ENCODE measurements at regions not wholly inside any gene's neighbourhood (a gene's known extent, or its start where the extent isn't known, plus 50 kb on each side); places are given as distances from the start of the nearest gene placed in this dataset.

- H3K4me1 Mint-ChIP-seq = no peaks in the 10 kb centered on the region
- ATAC-seq (ENCODE audit: low read depth) (no peak), DNase-seq (ENCODE audit: low spot score in 2 of 2) (no peak)
- no peak overlapping the region for H3K27ac Mint-ChIP-seq
- peaks cover 4% of the 10 kb centered on the region for H3K36me3 Mint-ChIP-seq
- no peak overlapping the region for H3K4me3 Mint-ChIP-seq
- H3K27me3 Mint-ChIP-seq = peaks cover 5% of the 10 kb centered on the region
- peaks cover 4% of the 10 kb centered on the region for H3K9me3 Mint-ChIP-seq
Measured at GRCh38 chr12:90398285-90398836, 556.6 kb downstream of the CCER1 start.

GRCh38 chr12:90396556-90396955 lies 558.4 kb downstream of the CCER1 start:
- H3K9me3 Mint-ChIP-seq = peaks cover 8% of the 10 kb centered on the region
- no peak overlapping the region for H3K4me3 Mint-ChIP-seq

GRCh38 chr12:90393652-90394051 lies 561.3 kb downstream of the CCER1 start:
- Mint-ChIP-seq H3K9me3 (peaks cover 8% of the 10 kb centered on the region), H3K4me3 (no peak overlapping the region), H3K36me3 (no peaks in the 10 kb centered on the region), H3K4me1 (peaks cover 2% of the 10 kb centered on the region), H3K27me3 (peaks cover 5% of the 10 kb centered on the region), H3K27ac (no peak overlapping the region)
- DNase-seq (ENCODE audit: low spot score in 2 of 2) (no peak), ATAC-seq (ENCODE audit: low read depth) (no peak)

More at GRCh38 chr12:90396556-90396955, 558.4 kb downstream of the CCER1 start:
- Mint-ChIP-seq H3K36me3 (peaks cover 4% of the 10 kb centered on the region), H3K4me1 (peaks cover 2% of the 10 kb centered on the region), H3K27ac (no peak overlapping the region), H3K27me3 (peaks cover 9% of the 10 kb centered on the region)
- no peak for ATAC-seq (ENCODE audit: low read depth)
- DNase-seq (ENCODE audit: low spot score in 2 of 2) = no peak

GRCh38 chr12:90393089-90393488 lies 561.9 kb downstream of the CCER1 start:
- no peak overlapping the region for H3K27ac Mint-ChIP-seq
- H3K36me3 Mint-ChIP-seq = no peaks in the 10 kb centered on the region
- H3K9me3 Mint-ChIP-seq = peaks cover 8% of the 10 kb centered on the region
- ATAC-seq (ENCODE audit: low read depth) = no peak
- peaks cover 5% of the 10 kb centered on the region for H3K27me3 Mint-ChIP-seq
- no peak overlapping the region for H3K4me3 Mint-ChIP-seq
- no peak for DNase-seq (ENCODE audit: low spot score in 2 of 2)
- peaks cover 2% of the 10 kb centered on the region for H3K4me1 Mint-ChIP-seq

GRCh38 chr12:90390947-90391346 lies 564.0 kb downstream of the CCER1 start:
- Mint-ChIP-seq H3K4me3 (no peak overlapping the region), H3K36me3 (no peaks in the 10 kb centered on the region), H3K9me3 (peaks cover 10% of the 10 kb centered on the region), H3K4me1 (peaks cover 2% of the 10 kb centered on the region), H3K27ac (no peak overlapping the region), H3K27me3 (peaks cover 5% of the 10 kb centered on the region)
- DNase-seq (ENCODE audit: low spot score in 2 of 2) (no peak), ATAC-seq (ENCODE audit: low read depth) (no peak)

- H3K27me3 Mint-ChIP-seq = no peaks in the 10 kb centered on the region
Measured at GRCh38 chr12:90368081-90368480, 586.9 kb downstream of the CCER1 start.

GRCh38 chr12:90366286-90366685 lies 588.7 kb downstream of the CCER1 start:
- no peaks in the 10 kb centered on the region for H3K4me1 Mint-ChIP-seq
- H3K27me3 Mint-ChIP-seq = no peaks in the 10 kb centered on the region
- H3K27ac Mint-ChIP-seq = no peak overlapping the region
- H3K36me3 Mint-ChIP-seq = no peaks in the 10 kb centered on the region
- no peak for ATAC-seq (ENCODE audit: low read depth)
- no peak overlapping the region for H3K4me3 Mint-ChIP-seq
- DNase-seq (ENCODE audit: low spot score in 2 of 2) = no peak
- H3K9me3 Mint-ChIP-seq = no peaks in the 10 kb centered on the region

More at GRCh38 chr12:90368081-90368480, 586.9 kb downstream of the CCER1 start:
- no peaks in the 10 kb centered on the region for H3K36me3 Mint-ChIP-seq
- H3K27ac Mint-ChIP-seq = no peak overlapping the region
- H3K4me1 Mint-ChIP-seq = no peaks in the 10 kb centered on the region
- DNase-seq (ENCODE audit: low spot score in 2 of 2) (no peak), ATAC-seq (ENCODE audit: low read depth) (no peak)
- H3K4me3 Mint-ChIP-seq = no peak overlapping the region
- H3K9me3 Mint-ChIP-seq = no peaks in the 10 kb centered on the region

- no peak overlapping the region for H3K4me3 Mint-ChIP-seq
- H3K4me1 Mint-ChIP-seq = no peaks in the 10 kb centered on the region
- H3K36me3 Mint-ChIP-seq = no peaks in the 10 kb centered on the region
- no peaks in the 10 kb centered on the region for H3K9me3 Mint-ChIP-seq
- H3K27ac Mint-ChIP-seq = no peak overlapping the region
- peaks cover 3% of the 10 kb centered on the region for H3K27me3 Mint-ChIP-seq
- no peak for DNase-seq (ENCODE audit: low spot score in 2 of 2)
- no peak for ATAC-seq (ENCODE audit: low read depth)
Measured at GRCh38 chr12:90360300-90360699, 594.7 kb downstream of the CCER1 start.

GRCh38 chr12:90355711-90356355 lies 599.1 kb downstream of the CCER1 start:
- ATAC-seq (ENCODE audit: low read depth) (no peak), DNase-seq (ENCODE audit: low spot score in 2 of 2) (no peak)
- peaks cover 3% of the 10 kb centered on the region for H3K9me3 Mint-ChIP-seq
- no peak overlapping the region for H3K27ac Mint-ChIP-seq
- no peaks in the 10 kb centered on the region for H3K4me1 Mint-ChIP-seq
- no peak overlapping the region for H3K4me3 Mint-ChIP-seq
- H3K36me3 Mint-ChIP-seq = no peaks in the 10 kb centered on the region
- peaks cover 3% of the 10 kb centered on the region for H3K27me3 Mint-ChIP-seq

GRCh38 chr12:90343966-90344365 lies 611.0 kb downstream of the CCER1 start:
- Mint-ChIP-seq H3K36me3 (no peaks in the 10 kb centered on the region), H3K4me3 (no peak overlapping the region), H3K4me1 (no peaks in the 10 kb centered on the region), H3K27me3 (peaks cover 9% of the 10 kb centered on the region), H3K9me3 (no peaks in the 10 kb centered on the region), H3K27ac (no peak overlapping the region)
- no peak for DNase-seq (ENCODE audit: low spot score in 2 of 2)
- no peak for ATAC-seq (ENCODE audit: low read depth)

- Mint-ChIP-seq H3K9me3 (no peaks in the 10 kb centered on the region), H3K27ac (no peak overlapping the region), H3K36me3 (no peaks in the 10 kb centered on the region), H3K4me3 (no peak overlapping the region), H3K27me3 (peaks cover 9% of the 10 kb centered on the region), H3K4me1 (no peaks in the 10 kb centered on the region)
- ATAC-seq (ENCODE audit: low read depth) = no peak
- no peak for DNase-seq (ENCODE audit: low spot score in 2 of 2)
Measured at GRCh38 chr12:90342081-90342480, 612.9 kb downstream of the CCER1 start.

GRCh38 chr12:90339837-90340236 lies 615.1 kb downstream of the CCER1 start:
- Mint-ChIP-seq H3K4me3 (no peak overlapping the region), H3K4me1 (peaks cover 3% of the 10 kb centered on the region)
- no peak for ATAC-seq (ENCODE audit: low read depth)

GRCh38 chr12:90338365-90338764 lies 616.6 kb downstream of the CCER1 start:
- Mint-ChIP-seq H3K27me3 (peaks cover 9% of the 10 kb centered on the region), H3K9me3 (no peaks in the 10 kb centered on the region), H3K4me1 (peaks cover 3% of the 10 kb centered on the region), H3K36me3 (no peaks in the 10 kb centered on the region), H3K27ac (no peak overlapping the region), H3K4me3 (no peak overlapping the region)
- no peak for DNase-seq (ENCODE audit: low spot score in 2 of 2)
- ATAC-seq (ENCODE audit: low read depth) = no peak

More at GRCh38 chr12:90339837-90340236, 615.1 kb downstream of the CCER1 start:
- no peak for DNase-seq (ENCODE audit: low spot score in 2 of 2)
- Mint-ChIP-seq H3K27ac (no peak overlapping the region), H3K36me3 (no peaks in the 10 kb centered on the region), H3K9me3 (no peaks in the 10 kb centered on the region), H3K27me3 (peaks cover 9% of the 10 kb centered on the region)

GRCh38 chr12:90337018-90337417 lies 618.0 kb downstream of the CCER1 start:
- peaks cover 3% of the 10 kb centered on the region for H3K4me1 Mint-ChIP-seq
- peaks cover 4% of the 10 kb centered on the region for H3K27me3 Mint-ChIP-seq
- no peaks in the 10 kb centered on the region for H3K9me3 Mint-ChIP-seq
- ATAC-seq (ENCODE audit: low read depth) = no peak
- H3K27ac Mint-ChIP-seq = no peak overlapping the region
- H3K4me3 Mint-ChIP-seq = no peak overlapping the region
- no peaks in the 10 kb centered on the region for H3K36me3 Mint-ChIP-seq
- no peak for DNase-seq (ENCODE audit: low spot score in 2 of 2)

- Mint-ChIP-seq H3K36me3 (no peaks in the 10 kb centered on the region), H3K4me3 (no peak overlapping the region), H3K9me3 (no peaks in the 10 kb centered on the region), H3K4me1 (peaks cover 3% of the 10 kb centered on the region), H3K27me3 (peaks cover 4% of the 10 kb centered on the region), H3K27ac (no peak overlapping the region)
- ATAC-seq (ENCODE audit: low read depth) (no peak), DNase-seq (ENCODE audit: low spot score in 2 of 2) (no peak)
Measured at GRCh38 chr12:90335566-90335965, 619.4 kb downstream of the CCER1 start.
